Hepatocyte (in vitro differentiated cells): ENCODE measurements at regions not wholly inside any gene's neighbourhood (a gene's known extent, or its start where the extent isn't known, plus 50 kb on each side); places are given as distances from the start of the nearest gene placed in this dataset.

Experiments used
- DNase-seq: peaks from one replicate; pipeline ENCODE4 v3.0.0-alpha.2; 2016; ENCODE audit warnings: low spot score
- H2AFZ ChIP-seq: fragments of 200-600 bp; sonication (generic); 2 replicates; pipeline ENCODE4 v1.6.0; 2016; ENCODE audit warnings: antibody characterized with exemption, mild to moderate bottlenecking
- H3K27ac ChIP-seq: fragments of 200-600 bp; sonication (generic); 2 replicates; pipeline ENCODE4 v1.5.1; 2016; ENCODE audit warnings: mild to moderate bottlenecking
- H3K27me3 ChIP-seq: fragments of 200-600 bp; sonication (generic); 2 replicates; pipeline ENCODE4 v1.6.1; 2016
- H3K36me3 ChIP-seq: fragments of 200-600 bp; sonication (generic); replicated peaks from 2 replicates; pipeline ENCODE4 v1.5.1; 2016; ENCODE audit warnings: low read depth; ENCODE audit not compliant: insufficient read depth
- H3K4me1 ChIP-seq: fragments of 200-600 bp; sonication (generic); 2 replicates; pipeline ENCODE4 v1.5.1; 2016; ENCODE audit warnings: mild to moderate bottlenecking, moderate library complexity; ENCODE audit not compliant: insufficient read depth
- H3K4me2 ChIP-seq: fragments of 200-600 bp; sonication (generic); 2 replicates; pipeline ENCODE4 v1.6.0; 2016
- H3K4me3 ChIP-seq: fragments of 200-600 bp; sonication (generic); 2 replicates; pipeline ENCODE4 v1.5.1; 2016; ENCODE audit warnings: mild to moderate bottlenecking
- H3K79me2 ChIP-seq: fragments of 200-600 bp; sonication (generic); 2 replicates; pipeline ENCODE4 v1.6.0; 2017; ENCODE audit warnings: mild to moderate bottlenecking
- H3K9me2 ChIP-seq: fragments of 200-600 bp; sonication (generic); replicated peaks from 2 replicates; pipeline ENCODE4 v1.6.0; 2017; ENCODE audit warnings: mild to moderate bottlenecking; ENCODE audit not compliant: insufficient read depth
- H3K9me3 ChIP-seq: fragments of 200-600 bp; sonication (generic); 2 replicates; pipeline ENCODE4 v1.5.1; 2016; ENCODE audit warnings: low read depth, mild to moderate bottlenecking
- H4K20me1 ChIP-seq: fragments of 200-600 bp; sonication (generic); 2 replicates; pipeline ENCODE4 v1.6.0; 2016; ENCODE audit warnings: mild to moderate bottlenecking; ENCODE audit not compliant: insufficient read depth, poor library complexity, severe bottlenecking
- EZH2 ChIP-seq: fragments of 200-600 bp; sonication (generic); IDR thresholded peaks from 2 replicates; pipeline ENCODE4 v1.6.1; 2016; ENCODE audit warnings: antibody characterized with exemption, mild to moderate bottlenecking, borderline replicate concordance
- EZH2phosphoT487 ChIP-seq: fragments of 200-600 bp; sonication (generic); IDR thresholded peaks from one replicate; pipeline ENCODE4 v1.6.1; 2018; ENCODE audit warnings: antibody characterized with exemption, mild to moderate bottlenecking, low read depth, moderate library complexity; ENCODE audit not compliant: unreplicated experiment, severe bottlenecking
- WGBS: methylation state at CpG from one replicate; pipeline ENCODE4 v1.1.6; 2016; ENCODE audit warnings: low lambda C conversion rate; ENCODE audit errors: missing lambda C conversion rate; 5-methylcytosine and 5-hydroxymethylcytosine counted together
- TF ChIP-seq, protein P1 (sequence below): fragments of 200-600 bp; sonication (generic); IDR thresholded peaks from 2 replicates; pipeline ENCODE4 v1.5.1; 2016; ENCODE audit warnings: antibody characterized with exemption, mild to moderate bottlenecking; ENCODE audit not compliant: poor library complexity

DNA sequence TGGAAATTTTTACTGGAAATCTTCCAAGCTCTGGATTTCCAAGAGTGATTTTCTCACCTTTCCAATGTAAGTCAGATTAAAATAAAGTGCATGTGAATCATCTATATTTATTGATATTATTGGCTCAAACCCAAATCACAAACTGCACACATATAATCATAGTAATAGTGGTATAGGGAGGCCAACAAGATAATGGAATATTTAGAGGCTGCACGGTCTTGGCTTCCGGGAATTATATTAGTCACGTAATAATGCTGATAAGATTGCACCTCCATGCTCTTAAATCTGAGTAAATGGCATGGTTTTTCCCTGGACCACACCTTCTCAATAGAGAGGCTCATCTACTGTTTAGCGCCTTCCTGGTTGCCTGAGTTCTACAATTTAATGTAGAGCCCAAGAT lies 567.1 kb upstream of the NR2F2 start:
- Histone ChIP-seq H3K9me2 (no peaks in the 10 kb centered on the region), H3K79me2 (no peaks in the 10 kb centered on the region), H2AFZ (no peak overlapping the region), H3K4me1 (no peaks in the 10 kb centered on the region), H3K4me2 (no peak overlapping the region), H3K4me3 (no peak overlapping the region), H3K9me3 (no peaks in the 10 kb centered on the region), H4K20me1 (no peaks in the 10 kb centered on the region), H3K36me3 (no peaks in the 10 kb centered on the region), H3K27me3 (no peaks in the 10 kb centered on the region), H3K27ac (no peak overlapping the region)
- no peak for DNase-seq
- WGBS = 95% methylated on average over 4 of the region's 4 CpGs
- TF ChIP-seq EZH2phosphoT487 (no peak), EZH2 (no peak)
- TF ChIP-seq, protein P1, sequence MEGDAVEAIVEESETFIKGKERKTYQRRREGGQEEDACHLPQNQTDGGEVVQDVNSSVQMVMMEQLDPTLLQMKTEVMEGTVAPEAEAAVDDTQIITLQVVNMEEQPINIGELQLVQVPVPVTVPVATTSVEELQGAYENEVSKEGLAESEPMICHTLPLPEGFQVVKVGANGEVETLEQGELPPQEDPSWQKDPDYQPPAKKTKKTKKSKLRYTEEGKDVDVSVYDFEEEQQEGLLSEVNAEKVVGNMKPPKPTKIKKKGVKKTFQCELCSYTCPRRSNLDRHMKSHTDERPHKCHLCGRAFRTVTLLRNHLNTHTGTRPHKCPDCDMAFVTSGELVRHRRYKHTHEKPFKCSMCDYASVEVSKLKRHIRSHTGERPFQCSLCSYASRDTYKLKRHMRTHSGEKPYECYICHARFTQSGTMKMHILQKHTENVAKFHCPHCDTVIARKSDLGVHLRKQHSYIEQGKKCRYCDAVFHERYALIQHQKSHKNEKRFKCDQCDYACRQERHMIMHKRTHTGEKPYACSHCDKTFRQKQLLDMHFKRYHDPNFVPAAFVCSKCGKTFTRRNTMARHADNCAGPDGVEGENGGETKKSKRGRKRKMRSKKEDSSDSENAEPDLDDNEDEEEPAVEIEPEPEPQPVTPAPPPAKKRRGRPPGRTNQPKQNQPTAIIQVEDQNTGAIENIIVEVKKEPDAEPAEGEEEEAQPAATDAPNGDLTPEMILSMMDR = no peak

DNA sequence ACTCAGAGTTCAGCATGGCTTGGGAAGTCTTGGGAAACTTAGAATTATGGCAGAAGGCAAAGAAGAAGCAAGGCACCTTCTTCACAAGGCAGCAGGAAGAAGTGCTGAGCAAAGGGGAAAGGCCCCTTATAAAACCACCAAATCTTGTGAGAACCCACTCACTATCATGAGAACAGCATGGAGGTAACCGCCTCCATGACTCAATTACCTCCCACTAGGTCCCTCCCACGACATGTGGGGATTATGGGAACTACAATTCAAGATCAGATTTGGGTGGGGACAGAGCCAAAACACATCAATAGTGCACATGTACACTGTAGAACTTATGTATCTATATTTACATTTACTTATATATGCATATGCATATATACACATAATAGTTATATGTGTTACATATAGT lies 565.3 kb upstream of the NR2F2 start:
- no peaks in the 10 kb centered on the region for H3K27me3 ChIP-seq
- H3K4me3 ChIP-seq = no peak overlapping the region
- no peak overlapping the region for H3K27ac ChIP-seq
- H3K4me2 ChIP-seq = no peak overlapping the region
- 84% methylated on average over 2 of the region's 2 CpGs for WGBS
- TF ChIP-seq EZH2phosphoT487 (no peak), EZH2 (no peak)
- TF ChIP-seq, protein P1 = no peak
- H3K9me3 ChIP-seq = no peaks in the 10 kb centered on the region
- no peak for DNase-seq
- no peaks in the 10 kb centered on the region for H3K9me2 ChIP-seq
- H3K36me3 ChIP-seq = no peaks in the 10 kb centered on the region
- H3K4me1 ChIP-seq = no peaks in the 10 kb centered on the region
- H3K79me2 ChIP-seq = no peaks in the 10 kb centered on the region
- H4K20me1 ChIP-seq = no peaks in the 10 kb centered on the region
- no peak overlapping the region for H2AFZ ChIP-seq

DNA sequence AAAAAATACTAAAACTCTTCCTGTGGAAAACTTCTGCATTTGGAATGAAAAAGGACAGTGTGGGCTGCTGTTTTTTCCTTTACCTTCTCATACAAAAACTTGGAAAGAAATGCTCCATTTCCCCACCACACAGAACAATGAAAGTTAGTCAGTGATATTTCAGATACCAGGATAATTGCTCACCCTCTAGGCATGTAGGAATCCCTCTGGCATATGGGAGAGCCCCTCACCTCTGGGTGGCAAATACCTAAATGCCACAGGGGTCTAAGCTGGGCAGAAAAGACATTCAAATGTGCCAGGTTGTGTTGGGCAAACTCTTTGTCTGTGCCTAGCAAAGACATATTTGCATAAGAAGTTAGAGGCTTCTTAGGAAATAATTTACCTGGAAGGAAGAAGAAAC lies 560.3 kb upstream of the NR2F2 start:
- Histone ChIP-seq H3K4me2 (no peak overlapping the region), H3K4me3 (no peak overlapping the region), H2AFZ (no peak overlapping the region), H3K4me1 (no peaks in the 10 kb centered on the region), H3K9me3 (no peaks in the 10 kb centered on the region), H4K20me1 (no peaks in the 10 kb centered on the region), H3K27ac (no peak overlapping the region), H3K9me2 (no peaks in the 10 kb centered on the region), H3K36me3 (no peaks in the 10 kb centered on the region), H3K27me3 (no peaks in the 10 kb centered on the region), H3K79me2 (no peaks in the 10 kb centered on the region)
- no peak for DNase-seq
- TF ChIP-seq EZH2 = no peak
- TF ChIP-seq, protein P1 = no peak
- no peak for TF ChIP-seq EZH2phosphoT487

DNA sequence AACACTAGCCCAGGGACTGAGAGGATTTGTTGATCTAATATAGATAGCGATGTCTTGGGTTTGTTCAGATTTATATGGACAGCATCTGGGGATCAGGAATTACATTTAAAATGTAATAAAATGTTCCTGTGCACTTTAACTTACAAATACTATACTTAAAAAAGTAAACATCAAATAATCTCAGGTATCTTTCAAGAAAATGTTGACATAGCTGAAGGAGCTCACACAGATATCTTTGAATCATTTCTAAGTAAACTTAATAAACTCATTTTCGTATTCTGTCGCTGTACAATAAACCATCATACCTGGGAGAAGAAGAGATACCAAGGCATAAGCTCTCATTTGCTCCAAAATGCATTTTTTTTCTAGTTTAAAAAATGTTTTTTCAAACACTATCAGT lies 557.5 kb upstream of the NR2F2 start:
- Histone ChIP-seq H3K4me2 (no peak overlapping the region), H4K20me1 (no peaks in the 10 kb centered on the region), H3K36me3 (no peaks in the 10 kb centered on the region), H3K4me3 (no peak overlapping the region), H3K9me3 (no peaks in the 10 kb centered on the region), H3K27me3 (no peaks in the 10 kb centered on the region), H3K9me2 (no peaks in the 10 kb centered on the region), H3K79me2 (no peaks in the 10 kb centered on the region), H3K27ac (no peak overlapping the region), H3K4me1 (no peaks in the 10 kb centered on the region), H2AFZ (no peak overlapping the region)
- TF ChIP-seq, protein P1 = no peak
- TF ChIP-seq EZH2phosphoT487 = no peak
- TF ChIP-seq EZH2 = no peak
- DNase-seq = no peak
- WGBS = 52% methylated on average over 3 of the region's 3 CpGs
